ENCODE measurements at regions not wholly inside any gene's neighbourhood (a gene's known extent, or its start where the extent isn't known, plus 50 kb on each side); places are given as distances from the start of the nearest gene placed in this dataset.

DNA sequence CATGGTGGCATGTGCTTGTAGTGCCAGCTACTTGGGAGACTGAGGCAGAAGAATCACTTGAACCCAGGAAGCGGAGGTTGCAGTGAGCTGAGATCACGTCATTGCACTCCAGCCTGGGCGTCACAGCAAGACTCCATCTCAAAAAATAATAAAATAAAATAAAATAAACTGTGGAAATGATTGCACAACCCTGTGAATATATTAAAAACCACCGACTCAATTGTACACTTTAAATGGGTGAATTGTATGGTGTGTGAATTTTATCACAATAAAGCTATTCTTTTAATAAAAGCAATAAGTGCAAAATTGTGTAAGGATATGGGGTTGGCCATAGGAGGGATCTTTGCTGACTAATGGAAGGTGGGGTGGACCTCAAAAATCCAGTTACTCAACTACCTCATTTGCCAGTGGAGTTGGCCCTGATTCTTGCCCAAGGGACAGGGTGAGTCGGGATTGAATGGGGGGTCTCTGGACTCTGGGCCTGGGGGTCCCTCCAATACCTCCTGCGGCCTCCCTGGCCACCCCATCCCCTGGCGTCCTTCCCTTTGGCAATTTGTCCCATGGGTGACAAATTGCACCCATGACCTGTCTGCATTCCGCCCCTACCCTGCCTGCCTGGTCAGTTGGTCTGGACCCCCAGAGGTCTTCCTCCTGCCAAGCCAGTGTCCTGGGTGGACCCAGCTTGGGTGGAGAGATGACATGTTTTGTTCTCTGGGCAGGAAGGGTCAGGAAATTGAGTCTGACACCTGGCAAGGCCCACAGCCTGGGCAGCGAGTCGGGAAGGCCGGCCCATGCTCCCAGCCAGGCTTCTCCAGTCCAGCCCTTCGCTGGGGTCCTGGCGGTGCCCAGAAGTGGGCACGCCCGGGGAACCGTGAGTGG, 61.7 kb upstream of the ELN start:
- no peak for TF ChIP-seq CTCF (IDR thresholded peaks at IDR 0.05)
- no peak for TF ChIP-seq EZH2phosphoT487 (IDR thresholded peaks at IDR 0.05)
